BJ (cell line): ENCODE measurements at regions not wholly inside any gene's neighbourhood (a gene's known extent, or its start where the extent isn't known, plus 50 kb on each side); places are given as distances from the start of the nearest gene placed in this dataset.

Experiments used
- CTCF ChIA-PET: fragments of 350-600 bp; formaldehyde crosslinking; extraction: SDS; loops from one replicate; lab custom pipeline; 2021; ENCODE audit warnings: antibody characterized with exemption, inconsistent platforms; lab: Yijun Ruan, JAX
- POLR2A ChIA-PET: fragments of 300-600 bp; sonication (Branson Sonifier 250); formaldehyde crosslinking; extraction: SDS; loops from one replicate; lab custom pipeline; 2021; ENCODE audit warnings: antibody characterized with exemption; lab: Charles Lee
- DNase-seq: peaks from one replicate; pipeline ENCODE4 v3.0.0-alpha.2; 2011; ENCODE audit warnings: low read depth
- H3K27me3 ChIP-seq: 2 replicates; pipeline ENCODE4 v1.6.0; 2011; ENCODE audit warnings: low read length; ENCODE audit not compliant: control insufficient read depth, insufficient read depth
- H3K36me3 ChIP-seq: 2 replicates; pipeline ENCODE4 v1.5.1; 2011; ENCODE audit warnings: low read length; ENCODE audit not compliant: control insufficient read depth, insufficient read depth
- H3K4me3 ChIP-seq: 2 replicates; pipeline ENCODE4 v1.5.1; 2011; ENCODE audit warnings: low read depth, mild to moderate bottlenecking, control low read depth, low read length
- TF ChIP-seq, protein P1 (sequence below): IDR thresholded peaks from 2 replicates; pipeline ENCODE4 v1.5.1; 2011; ENCODE audit warnings: low read depth, mild to moderate bottlenecking, control low read depth, inconsistent platforms, low read length, moderate library complexity; ENCODE audit not compliant: insufficient read depth

DNA sequence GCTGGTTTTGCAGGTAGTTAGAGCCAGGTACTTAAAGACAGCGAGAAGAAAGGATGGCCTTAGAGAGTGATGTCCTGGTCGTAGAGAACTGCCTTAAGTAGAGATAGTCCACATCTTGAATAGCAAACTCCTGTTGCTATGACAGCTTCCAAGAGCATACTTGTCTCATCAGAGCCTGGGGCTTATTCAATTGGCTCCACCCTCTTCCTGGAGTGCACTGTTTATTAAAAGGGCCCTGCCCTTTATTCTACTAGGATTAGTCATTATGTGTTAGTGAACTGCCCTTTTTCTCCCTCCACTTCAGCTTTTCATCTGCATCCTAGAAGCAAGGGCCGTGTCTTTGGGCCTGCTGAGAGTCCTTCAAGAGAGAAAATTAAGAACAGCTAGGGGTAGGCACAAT, 94.5 kb upstream of the EOLA2 start:
- ChIA-PET POLR2A (no interaction called here), CTCF (no interaction called here)
- TF ChIP-seq, protein P1, sequence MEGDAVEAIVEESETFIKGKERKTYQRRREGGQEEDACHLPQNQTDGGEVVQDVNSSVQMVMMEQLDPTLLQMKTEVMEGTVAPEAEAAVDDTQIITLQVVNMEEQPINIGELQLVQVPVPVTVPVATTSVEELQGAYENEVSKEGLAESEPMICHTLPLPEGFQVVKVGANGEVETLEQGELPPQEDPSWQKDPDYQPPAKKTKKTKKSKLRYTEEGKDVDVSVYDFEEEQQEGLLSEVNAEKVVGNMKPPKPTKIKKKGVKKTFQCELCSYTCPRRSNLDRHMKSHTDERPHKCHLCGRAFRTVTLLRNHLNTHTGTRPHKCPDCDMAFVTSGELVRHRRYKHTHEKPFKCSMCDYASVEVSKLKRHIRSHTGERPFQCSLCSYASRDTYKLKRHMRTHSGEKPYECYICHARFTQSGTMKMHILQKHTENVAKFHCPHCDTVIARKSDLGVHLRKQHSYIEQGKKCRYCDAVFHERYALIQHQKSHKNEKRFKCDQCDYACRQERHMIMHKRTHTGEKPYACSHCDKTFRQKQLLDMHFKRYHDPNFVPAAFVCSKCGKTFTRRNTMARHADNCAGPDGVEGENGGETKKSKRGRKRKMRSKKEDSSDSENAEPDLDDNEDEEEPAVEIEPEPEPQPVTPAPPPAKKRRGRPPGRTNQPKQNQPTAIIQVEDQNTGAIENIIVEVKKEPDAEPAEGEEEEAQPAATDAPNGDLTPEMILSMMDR, result no peak
- Histone ChIP-seq H3K27me3 (no peaks in the 10 kb centered on the region), H3K36me3 (no peaks in the 10 kb centered on the region), H3K4me3 (no peak overlapping the region)
- DNase-seq, result peak; percentile 62

DNA sequence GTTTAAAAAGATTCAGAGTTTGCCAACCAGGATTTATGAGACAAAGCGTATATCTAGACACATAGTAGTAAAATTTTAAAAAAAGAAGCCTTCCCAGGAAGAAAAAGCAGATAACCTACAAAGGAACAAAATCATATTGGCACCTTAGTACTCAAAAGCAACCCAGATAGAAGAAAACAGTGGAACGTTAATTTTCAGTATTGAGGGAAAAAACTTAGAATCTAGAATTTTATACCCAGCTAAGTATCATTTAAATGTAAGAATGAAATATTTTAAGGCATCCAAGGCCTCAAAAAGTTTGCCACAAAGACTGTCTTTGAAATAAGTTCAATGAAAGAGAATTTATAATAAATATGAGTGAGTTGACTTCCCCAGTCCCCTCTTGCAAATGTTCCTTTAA, 96.5 kb upstream of the EOLA2 start:
- POLR2A ChIA-PET, result no interaction called here

DNA sequence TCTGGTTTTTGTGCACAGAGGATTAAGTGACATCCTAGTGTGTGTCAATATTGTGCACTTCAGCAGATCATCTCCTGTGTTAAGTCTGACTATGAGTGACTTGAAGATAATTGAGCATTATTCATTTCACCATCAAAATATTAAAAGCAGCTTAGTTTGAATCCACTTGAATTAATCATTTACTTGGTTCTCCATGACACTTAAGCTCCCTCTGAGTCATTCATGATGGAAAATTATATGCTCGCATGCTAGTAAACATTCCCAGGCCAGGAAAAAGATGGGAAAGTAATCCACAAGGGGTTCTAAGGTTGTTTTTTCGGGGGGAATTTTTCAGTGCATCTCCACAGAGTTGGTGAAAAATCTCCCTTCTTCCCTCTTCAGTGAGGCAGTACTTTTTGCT, 97.2 kb upstream of the EOLA2 start:
- Histone ChIP-seq H3K36me3 (no peaks in the 10 kb centered on the region), H3K4me3 (no peak overlapping the region), H3K27me3 (no peaks in the 10 kb centered on the region)
- POLR2A ChIA-PET, result no interaction called here
- DNase-seq, result no peak
- CTCF ChIA-PET, result no interaction called here
- TF ChIP-seq, protein P1, result no peak

More for the DNA sequence above, 96.5 kb upstream of the EOLA2 start:
- no peak for DNase-seq
- H3K36me3 ChIP-seq, result no peaks in the 10 kb centered on the region
- H3K4me3 ChIP-seq, result no peak overlapping the region
- TF ChIP-seq, protein P1, result no peak
- CTCF ChIA-PET, result no interaction called here
- H3K27me3 ChIP-seq, result no peaks in the 10 kb centered on the region

DNA sequence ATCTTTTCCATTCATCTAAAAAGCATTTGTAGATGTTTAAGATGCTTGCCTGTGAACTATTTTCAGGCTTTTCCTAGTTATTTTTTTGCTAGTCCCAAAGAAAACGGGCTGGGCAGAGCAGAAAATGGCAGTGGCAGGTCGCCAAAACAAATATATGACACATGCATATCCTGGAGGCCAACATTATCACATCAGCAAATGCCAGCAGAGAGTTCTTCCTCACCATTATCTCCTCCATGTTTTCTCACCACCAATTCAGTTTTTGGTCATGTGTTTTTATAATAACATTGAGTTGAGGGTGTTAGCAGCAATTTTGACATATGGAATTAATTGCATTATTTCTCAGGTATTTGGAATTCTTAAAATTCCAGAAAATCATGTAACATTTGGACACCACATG, 97.9 kb upstream of the EOLA2 start:
- no peak overlapping the region for H3K4me3 ChIP-seq
- no peak for DNase-seq
- no peaks in the 10 kb centered on the region for H3K36me3 ChIP-seq
- TF ChIP-seq, protein P1, result no peak
- POLR2A ChIA-PET, result no interaction called here
- H3K27me3 ChIP-seq, result no peaks in the 10 kb centered on the region
- CTCF ChIA-PET, result no interaction called here

DNA sequence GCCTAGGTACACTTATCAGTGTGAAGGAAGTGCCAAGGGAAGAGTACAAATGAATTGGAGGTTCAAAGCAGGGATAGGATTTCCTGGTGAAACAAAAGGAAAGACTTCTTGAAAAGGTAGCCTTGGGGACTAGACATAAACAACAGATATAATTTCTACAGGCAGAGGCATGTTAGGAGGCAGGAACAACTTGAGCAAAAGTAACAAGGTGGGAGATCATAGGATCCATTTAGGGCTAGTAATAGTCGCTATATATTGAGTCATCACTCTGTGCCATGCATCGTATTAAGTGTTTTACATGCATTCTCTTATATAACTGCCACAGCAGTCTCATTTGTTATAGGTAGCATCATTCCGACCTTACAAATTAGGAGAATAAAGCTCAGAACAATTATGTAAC, 98.3 kb upstream of the EOLA2 start:
- Histone ChIP-seq H3K36me3 (no peaks in the 10 kb centered on the region), H3K4me3 (no peak overlapping the region), H3K27me3 (no peaks in the 10 kb centered on the region)
- ChIA-PET POLR2A (no interaction called here), CTCF (interaction anchor here (1.1 kb wide), 1 partner anchor 9 kb away, joined by 3 read pairs; no protein-coding TSS in a partner anchor)
- TF ChIP-seq, protein P1, result no peak
- DNase-seq, result no peak
